ENCODE measurements at regions not wholly inside any gene's neighbourhood (a gene's known extent, or its start where the extent isn't known, plus 50 kb on each side); places are given as distances from the start of the nearest gene placed in this dataset.

DNA sequence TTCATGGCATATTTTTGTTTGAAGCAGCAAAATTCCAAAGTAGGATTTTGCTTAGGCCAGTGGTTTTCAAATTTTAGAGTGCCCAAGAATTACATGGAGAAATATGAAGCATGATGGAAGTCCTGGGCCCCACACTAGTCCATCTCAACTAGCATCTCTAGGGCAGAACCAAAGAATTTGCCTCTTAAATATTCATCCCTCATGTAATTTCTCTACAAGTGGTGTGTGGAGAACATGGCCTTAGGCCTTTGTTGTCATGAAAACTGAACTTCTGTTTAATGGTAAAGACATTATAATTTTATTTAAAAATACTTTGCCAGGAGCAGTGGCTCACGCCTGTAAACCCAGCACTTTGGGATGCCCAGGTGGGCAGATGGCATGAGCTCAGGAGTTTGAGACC lies 75.9 kb upstream of the CCNG1 start:
- Mint-ChIP-seq H3K36me3 (no peaks in the 10 kb centered on the region), H3K9me3 (peaks cover 0 to 3% (median 0%) of the 10 kb centered on the region in 5 donors), H3K4me3 (no peak overlapping the region), H3K4me1 (no peaks in the 10 kb centered on the region), H3K27ac (no peak overlapping the region), H3K27me3 (peaks cover 3 to 34% of the 10 kb centered on the region in 2 donors)
- Histone ChIP-seq H3K4me3 (ENCODE audit: low read length) (no peak overlapping the region), H3K9me3 (ENCODE audit: low read length) (no peaks in the 10 kb centered on the region), H3K27ac (ENCODE audit: low read depth, low read length) (no peak overlapping the region), H3K36me3 (ENCODE audit: insufficient read depth, low read length) (no peaks in the 10 kb centered on the region), H3K4me1 (ENCODE audit: insufficient read depth, low read length) (no peaks in the 10 kb centered on the region), H3K27me3 (ENCODE audit: insufficient read depth, low read length, poor library complexity, severe bottlenecking) (no peaks in the 10 kb centered on the region)
- CTCF ChIA-PET: no interaction called here
- POLR2A ChIA-PET: no interaction called here
- no peak for DNase-seq

DNA sequence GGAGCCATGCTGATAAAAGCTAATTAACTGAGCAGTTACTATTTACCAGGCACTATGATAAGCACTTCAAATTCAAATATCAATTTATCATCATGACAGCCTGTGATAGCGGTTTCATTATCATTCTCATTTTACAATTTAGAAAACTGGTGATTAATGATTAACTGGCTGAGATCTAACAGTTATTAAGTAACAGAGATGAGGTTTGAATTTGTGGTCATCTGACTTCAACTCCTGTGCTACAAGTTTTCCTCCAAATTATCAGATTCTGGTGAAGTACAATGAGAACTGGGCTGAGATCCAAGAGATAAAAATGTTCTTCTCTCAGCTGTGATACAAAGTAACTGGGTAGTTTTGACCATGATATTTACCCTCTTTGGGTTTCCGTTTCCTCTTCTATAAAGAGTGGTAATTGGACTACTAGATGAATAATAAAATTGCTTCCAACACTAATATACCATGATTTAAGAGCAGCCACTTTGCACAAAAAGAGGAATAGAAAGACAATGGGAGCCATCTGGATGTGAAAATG lies 74.5 kb upstream of the CCNG1 start:
- POLR2A ChIA-PET: no interaction called here
- Histone ChIP-seq H3K9me3 (ENCODE audit: low read length) (no peaks in the 10 kb centered on the region), H3K27me3 (ENCODE audit: insufficient read depth, low read length, poor library complexity, severe bottlenecking) (no peaks in the 10 kb centered on the region), H3K36me3 (ENCODE audit: insufficient read depth, low read length) (no peaks in the 10 kb centered on the region), H3K4me1 (ENCODE audit: insufficient read depth, low read length) (no peaks in the 10 kb centered on the region), H3K4me3 (ENCODE audit: low read length) (no peak overlapping the region), H3K27ac (ENCODE audit: low read depth, low read length) (no peak overlapping the region)
- Mint-ChIP-seq H3K4me1 (no peaks in the 10 kb centered on the region), H3K4me3 (no peak overlapping the region), H3K36me3 (no peaks in the 10 kb centered on the region), H3K27me3 (peaks cover 3 to 25% of the 10 kb centered on the region in 2 donors), H3K27ac (no peak overlapping the region), H3K9me3 (peaks cover 0 to 3% (median 0%) of the 10 kb centered on the region in 5 donors)
- no peak for DNase-seq
- CTCF ChIA-PET: interaction anchor here (1.3 kb wide), 1 partner anchor 15 kb away, joined by 3 read pairs; no protein-coding TSS in a partner anchor

DNA sequence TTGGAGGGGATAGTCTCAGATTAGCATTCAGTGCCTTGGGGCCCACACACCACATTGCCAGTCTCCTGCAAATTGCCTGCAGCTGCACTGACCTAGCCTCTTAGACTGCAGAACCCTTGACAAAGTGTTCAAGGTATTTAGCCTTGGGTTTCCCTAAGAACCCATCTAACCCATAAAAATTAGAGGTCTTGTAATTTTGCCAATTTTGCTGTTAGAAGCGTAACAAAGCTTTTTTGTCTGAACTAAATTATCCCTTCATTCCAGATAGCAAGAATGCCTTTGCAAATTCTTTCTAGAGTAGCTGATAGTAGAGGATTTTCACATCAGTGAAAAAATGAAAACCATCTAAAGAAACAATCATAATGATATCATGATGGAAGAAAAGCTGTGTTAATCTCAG lies 74.0 kb upstream of the CCNG1 start:
- Histone ChIP-seq H3K27ac (ENCODE audit: low read depth, low read length) (no peak overlapping the region), H3K27me3 (ENCODE audit: insufficient read depth, low read length, poor library complexity, severe bottlenecking) (no peaks in the 10 kb centered on the region), H3K4me1 (ENCODE audit: insufficient read depth, low read length) (no peaks in the 10 kb centered on the region), H3K36me3 (ENCODE audit: insufficient read depth, low read length) (no peaks in the 10 kb centered on the region), H3K4me3 (ENCODE audit: low read length) (no peak overlapping the region), H3K9me3 (ENCODE audit: low read length) (no peaks in the 10 kb centered on the region)
- peaks cover 0 to 3% (median 0%) of the 10 kb centered on the region in 5 donors for H3K9me3 Mint-ChIP-seq
- no peak for DNase-seq
- H3K36me3 Mint-ChIP-seq: no peaks in the 10 kb centered on the region
- no peak overlapping the region for H3K27ac Mint-ChIP-seq
- no peaks in the 10 kb centered on the region for H3K4me1 Mint-ChIP-seq
- H3K4me3 Mint-ChIP-seq: no peak overlapping the region
- H3K27me3 Mint-ChIP-seq: peaks cover 3 to 25% of the 10 kb centered on the region in 2 donors
- ChIA-PET POLR2A (no interaction called here), CTCF (interaction anchor here (1.3 kb wide), 1 partner anchor 16 kb away, joined by 3 read pairs; no protein-coding TSS in a partner anchor)

GRCh38 chr5:163366757-163367156 lies 70.6 kb upstream of the CCNG1 start:
- no peaks in the 10 kb centered on the region for H3K4me1 Mint-ChIP-seq
- H3K27me3 Mint-ChIP-seq: peaks cover 4 to 19% of the 10 kb centered on the region in 2 donors
- ChIA-PET POLR2A (no interaction called here), CTCF (no interaction called here)
- DNase-seq: no peak
- H3K9me3 ChIP-seq (ENCODE audit: low read length): no peaks in the 10 kb centered on the region
- H3K27me3 ChIP-seq (ENCODE audit: insufficient read depth, low read length, poor library complexity, severe bottlenecking): no peaks in the 10 kb centered on the region
- no peak overlapping the region for H3K4me3 ChIP-seq (ENCODE audit: low read length)
- H3K27ac ChIP-seq (ENCODE audit: low read depth, low read length): no peak overlapping the region
- no peak overlapping the region for H3K27ac Mint-ChIP-seq
- H3K4me3 Mint-ChIP-seq: no peak overlapping the region
- H3K9me3 Mint-ChIP-seq: peaks cover 0 to 9% (median 0%) of the 10 kb centered on the region in 5 donors
- no peaks in the 10 kb centered on the region for H3K36me3 ChIP-seq (ENCODE audit: insufficient read depth, low read length)
- peaks cover 0 to 2% (median 0%) of the 10 kb centered on the region in 3 donors for H3K36me3 Mint-ChIP-seq
- no peaks in the 10 kb centered on the region for H3K4me1 ChIP-seq (ENCODE audit: insufficient read depth, low read length)

DNA sequence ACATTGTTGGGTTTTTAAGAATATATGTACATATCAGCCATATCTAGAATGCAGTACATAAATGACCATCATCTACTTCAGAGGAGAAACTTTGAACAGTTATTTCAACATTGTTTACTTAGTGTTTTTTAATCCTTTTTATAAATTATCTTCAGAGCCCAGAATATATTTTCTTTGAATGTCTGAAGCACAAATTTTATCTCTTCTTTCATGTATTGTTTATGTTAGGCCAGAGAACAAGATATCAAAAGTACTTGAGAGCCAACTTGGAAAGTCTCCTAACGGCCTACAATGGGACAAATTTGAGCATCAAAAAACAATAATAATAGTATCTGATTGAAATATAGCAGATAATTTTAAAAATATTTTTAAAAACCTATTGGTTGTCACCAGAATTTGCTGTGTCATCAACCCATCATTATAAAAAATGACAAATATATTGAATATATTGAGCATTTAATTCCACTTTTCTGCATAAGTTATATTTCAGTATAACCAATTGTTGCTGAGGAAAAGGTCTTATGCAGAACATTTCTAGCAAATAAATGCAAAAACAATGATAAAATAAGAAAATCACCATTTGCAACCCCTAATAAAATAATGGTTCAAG lies 67.5 kb upstream of the CCNG1 start:
- Histone ChIP-seq H3K9me3 (ENCODE audit: low read length) (no peaks in the 10 kb centered on the region), H3K4me1 (ENCODE audit: insufficient read depth, low read length) (no peaks in the 10 kb centered on the region), H3K27ac (ENCODE audit: low read depth, low read length) (no peak overlapping the region), H3K36me3 (ENCODE audit: insufficient read depth, low read length) (no peaks in the 10 kb centered on the region), H3K4me3 (ENCODE audit: low read length) (no peak overlapping the region), H3K27me3 (ENCODE audit: insufficient read depth, low read length, poor library complexity, severe bottlenecking) (no peaks in the 10 kb centered on the region)
- Mint-ChIP-seq H3K9me3 (peaks cover 0 to 12% (median 0%) of the 10 kb centered on the region in 5 donors), H3K36me3 (peaks cover 0 to 2% (median 0%) of the 10 kb centered on the region in 3 donors), H3K27ac (no peak overlapping the region), H3K4me1 (no peaks in the 10 kb centered on the region), H3K4me3 (no peak overlapping the region), H3K27me3 (peaks cover 3 to 8% of the 10 kb centered on the region in 2 donors)
- ChIA-PET POLR2A (no interaction called here), CTCF (no interaction called here)
- DNase-seq: no peak

- DNase-seq: no peak
- Mint-ChIP-seq H3K4me3 (no peak overlapping the region), H3K4me1 (no peaks in the 10 kb centered on the region), H3K36me3 (peaks cover 0 to 2% (median 0%) of the 10 kb centered on the region in 3 donors), H3K27ac (no peak overlapping the region), H3K27me3 (peaks cover 0 to 10% of the 10 kb centered on the region in 2 donors), H3K9me3 (peaks cover 0 to 8% (median 0%) of the 10 kb centered on the region in 5 donors)
- no peaks in the 10 kb centered on the region for H3K27me3 ChIP-seq (ENCODE audit: insufficient read depth, low read length, poor library complexity, severe bottlenecking)
- no peak overlapping the region for H3K4me3 ChIP-seq (ENCODE audit: low read length)
- no peaks in the 10 kb centered on the region for H3K9me3 ChIP-seq (ENCODE audit: low read length)
- no peak overlapping the region for H3K27ac ChIP-seq (ENCODE audit: low read depth, low read length)
- no peaks in the 10 kb centered on the region for H3K4me1 ChIP-seq (ENCODE audit: insufficient read depth, low read length)
- CTCF ChIA-PET: no interaction called here
- POLR2A ChIA-PET: no interaction called here
- H3K36me3 ChIP-seq (ENCODE audit: insufficient read depth, low read length): no peaks in the 10 kb centered on the region
These were observed 63.8 kb upstream of the CCNG1 start for GRCh38 chr5:163373436-163374084.

DNA sequence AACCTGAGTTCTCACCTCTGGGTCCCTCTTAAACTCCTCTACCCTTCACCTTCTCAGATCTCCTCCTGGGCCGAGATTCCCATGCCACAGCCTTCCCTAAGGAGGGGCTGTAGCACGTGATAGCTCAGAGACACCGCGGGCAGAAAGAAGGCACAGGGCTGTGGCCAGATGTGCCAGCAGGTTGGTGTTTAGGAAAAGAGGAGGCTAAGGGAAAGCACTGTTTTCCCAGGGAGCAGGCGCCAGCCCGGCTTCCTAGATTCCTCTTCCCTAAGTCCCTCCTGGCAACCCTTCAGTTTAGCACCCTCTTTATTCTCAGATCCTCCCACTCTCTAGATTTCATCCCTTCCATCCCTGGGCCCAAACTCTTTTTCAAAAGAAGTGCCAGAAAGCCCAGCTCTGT lies 59.4 kb upstream of the CCNG1 start:
- H3K27me3 ChIP-seq (ENCODE audit: insufficient read depth, low read length, poor library complexity, severe bottlenecking): no peaks in the 10 kb centered on the region
- Mint-ChIP-seq H3K9me3 (peaks cover 0 to 5% (median 3%) of the 10 kb centered on the region in 5 donors), H3K4me1 (no peaks in the 10 kb centered on the region), H3K4me3 (no peak overlapping the region), H3K27ac (no peak overlapping the region), H3K36me3 (no peaks in the 10 kb centered on the region), H3K27me3 (peaks cover 3 to 19% of the 10 kb centered on the region in 2 donors)
- no peak overlapping the region for H3K27ac ChIP-seq (ENCODE audit: low read depth, low read length)
- H3K4me1 ChIP-seq (ENCODE audit: insufficient read depth, low read length): no peaks in the 10 kb centered on the region
- no peaks in the 10 kb centered on the region for H3K36me3 ChIP-seq (ENCODE audit: insufficient read depth, low read length)
- ChIA-PET POLR2A (no interaction called here), CTCF (no interaction called here)
- H3K4me3 ChIP-seq (ENCODE audit: low read length): no peak overlapping the region
- H3K9me3 ChIP-seq (ENCODE audit: low read length): no peaks in the 10 kb centered on the region
- DNase-seq: no peak

- Mint-ChIP-seq H3K4me3 (no peak overlapping the region), H3K4me1 (no peaks in the 10 kb centered on the region), H3K9me3 (peaks cover 0 to 5% (median 3%) of the 10 kb centered on the region in 5 donors), H3K27ac (no peak overlapping the region), H3K36me3 (no peaks in the 10 kb centered on the region), H3K27me3 (peaks cover 3 to 21% of the 10 kb centered on the region in 2 donors)
- CTCF ChIA-PET: no interaction called here
- no peaks in the 10 kb centered on the region for H3K9me3 ChIP-seq (ENCODE audit: low read length)
- peak overlapping the region; percentile 51 for H3K27ac ChIP-seq (ENCODE audit: low read depth, low read length)
- H3K36me3 ChIP-seq (ENCODE audit: insufficient read depth, low read length): no peaks in the 10 kb centered on the region
- H3K4me1 ChIP-seq (ENCODE audit: insufficient read depth, low read length): no peaks in the 10 kb centered on the region
- H3K27me3 ChIP-seq (ENCODE audit: insufficient read depth, low read length, poor library complexity, severe bottlenecking): no peaks in the 10 kb centered on the region
- no peak overlapping the region for H3K4me3 ChIP-seq (ENCODE audit: low read length)
- POLR2A ChIA-PET: no interaction called here
- DNase-seq: no peak
These were observed 57.9 kb upstream of the CCNG1 start for GRCh38 chr5:163379298-163380155.

Measured in CD8-positive, alpha-beta memory T cell (primary cell).